H1 (cell line): ENCODE measurements at regions not wholly inside any gene's neighbourhood (a gene's known extent, or its start where the extent isn't known, plus 50 kb on each side); places are given as distances from the start of the nearest gene placed in this dataset.

Experiments used
- CTCF ChIA-PET: fragments of 300-600 bp; sonication (Branson Sonifier 250); formaldehyde crosslinking; loops from one replicate; lab custom pipeline; 2021; ENCODE audit not compliant: partially characterized antibody; lab: Charles Lee
- POLR2A ChIA-PET: fragments of 300-600 bp; sonication (Branson Sonifier 250); formaldehyde crosslinking; loops from one replicate; lab custom pipeline; 2021; ENCODE audit warnings: inconsistent platforms; ENCODE audit not compliant: partially characterized antibody; lab: Charles Lee
- DNase-seq, 2 experiments: peaks; one replicate each; pipeline versions ENCODE4 v3.0.0 to v3.0.0-alpha.2; 2010 to 2022; ENCODE audit warnings: low spot score in 2 of 2, low read depth in 1 of 2, mixed read lengths in 1 of 2
- FAIRE-seq: peaks from 2 replicates; lab custom pipeline; 2011; peaks lifted over from hg19 to GRCh38; lab: Jason Lieb, UNC
- H2AFZ ChIP-seq: 2 replicates; pipeline ENCODE4 v1.8.1; 2012; ENCODE audit warnings: low read length, inconsistent platforms
- H2AK5ac ChIP-seq: 2 replicates; pipeline ENCODE4 v1.6.1; 2013; ENCODE audit warnings: low read depth, low read length
- H2BK120ac ChIP-seq: replicated peaks from 2 replicates; pipeline ENCODE3; 2013; ENCODE audit warnings: low read depth, low read length, inconsistent platforms
- H2BK12ac ChIP-seq: 2 replicates; pipeline ENCODE4 v1.6.1; 2013; ENCODE audit warnings: low read depth, low read length
- H2BK15ac ChIP-seq: 2 replicates; pipeline ENCODE4 v1.6.1; 2013; ENCODE audit warnings: low read length
- H2BK20ac ChIP-seq: 2 replicates; pipeline ENCODE4 v1.6.1; 2013; ENCODE audit warnings: low read length
- H2BK5ac ChIP-seq: 2 replicates; pipeline ENCODE4 v1.6.1; 2013; ENCODE audit warnings: low read depth, low read length
- H3K14ac ChIP-seq: 2 replicates; pipeline ENCODE4 v1.6.1; 2013; ENCODE audit warnings: inconsistent platforms; ENCODE audit not compliant: insufficient read length
- H3K18ac ChIP-seq: 2 replicates; pipeline ENCODE4 v1.6.1; 2013; ENCODE audit warnings: low read length; ENCODE audit errors: extremely low read depth
- H3K23ac ChIP-seq: 2 replicates; pipeline ENCODE4 v1.6.1; 2013; ENCODE audit warnings: inconsistent platforms; ENCODE audit not compliant: insufficient read length
- H3K23me2 ChIP-seq: 2 replicates; pipeline ENCODE4 v1.6.1; 2013; ENCODE audit warnings: low read depth, low read length
- H3K27ac ChIP-seq: 2 replicates; pipeline ENCODE4 v1.6.1; 2011; ENCODE audit warnings: low read depth, low read length, inconsistent platforms
- H3K27me3 ChIP-seq, 4 experiments: replicated peaks in 1 of 4; 1 replicate in 1 of 4; 2 replicates in 3 of 4; pipeline versions ENCODE4 v1.6.1 to v1.8.1; 2011 to 2013; ENCODE audit warnings: low read length in 3 of 4, mild to moderate bottlenecking in 3 of 4, inconsistent platforms in 2 of 4, mixed read lengths in 2 of 4, moderate library complexity in 1 of 4; ENCODE audit not compliant: control insufficient read depth in 3 of 4, insufficient read depth in 3 of 4; ENCODE audit errors: extremely low read depth in 1 of 4
- H3K36me3 ChIP-seq, 4 experiments: 2 replicates each; pipeline versions ENCODE4 v1.6.1 to v1.8.1; 2011 to 2013; ENCODE audit warnings: mild to moderate bottlenecking in 4 of 4, low read length in 3 of 4, moderate library complexity in 2 of 4, control low read depth in 1 of 4, inconsistent platforms in 1 of 4; ENCODE audit not compliant: insufficient read depth in 4 of 4, control insufficient read depth in 2 of 4
- H3K4ac ChIP-seq: replicated peaks from 2 replicates; pipeline ENCODE3; 2013; ENCODE audit warnings: low read length, low read depth, mixed read lengths, inconsistent platforms; ENCODE audit not compliant: insufficient read length
- H3K4me1 ChIP-seq, 4 experiments: replicated peaks in 1 of 4; 1 replicate in 1 of 4; 2 replicates in 3 of 4; pipeline versions ENCODE4 v1.6.1 to v1.8.1; 2011 to 2013; ENCODE audit warnings: low read length in 3 of 4, inconsistent platforms in 2 of 4, mixed read lengths in 1 of 4; ENCODE audit not compliant: insufficient read depth in 4 of 4, control insufficient read depth in 3 of 4
- H3K4me2 ChIP-seq, 2 experiments: 2 replicates each; pipeline versions ENCODE4 v1.6.1 to v1.8.1; 2011 to 2013; ENCODE audit warnings: low read depth in 2 of 2, low read length in 2 of 2, control low read depth in 1 of 2, inconsistent platforms in 1 of 2, mild to moderate bottlenecking in 1 of 2; ENCODE audit not compliant: insufficient read depth in 1 of 2
- H3K4me3 ChIP-seq, 4 experiments: fragments of 200-600, 300-600 bp in 1 of 4; sonication (generic), shearing (Covaris generic), sonication (Bioruptor Twin) in 1 of 4; 2 replicates each; pipeline versions ENCODE4 v1.5.1 to v1.8.1; 2011 to 2016; ENCODE audit warnings: low read length in 4 of 4, low read depth in 3 of 4, control low read depth in 2 of 4, inconsistent platforms in 2 of 4, mild to moderate bottlenecking in 2 of 4, mixed read lengths in 1 of 4, moderate library complexity in 1 of 4; ENCODE audit not compliant: insufficient read depth in 2 of 4; ENCODE audit errors: extremely low read depth in 1 of 4
- H3K56ac ChIP-seq: replicated peaks from 2 replicates; pipeline ENCODE3; 2013; ENCODE audit warnings: low read depth, mild to moderate bottlenecking, mixed read lengths, low read length, inconsistent platforms; ENCODE audit not compliant: insufficient read length
- H3K79me1 ChIP-seq: 2 replicates; pipeline ENCODE4 v1.6.1; 2013; ENCODE audit warnings: low read depth, low read length, control low read depth
- H3K79me2 ChIP-seq, 2 experiments: 2 replicates each; pipeline versions ENCODE4 v1.6.1 to v1.8.1; 2012 to 2013; ENCODE audit warnings: low read length in 2 of 2, mild to moderate bottlenecking in 2 of 2, inconsistent platforms in 1 of 2; ENCODE audit not compliant: insufficient read depth in 2 of 2, control insufficient read depth in 1 of 2
- H3K9ac ChIP-seq, 4 experiments: replicated peaks in 1 of 4; 1 replicate in 1 of 4; 2 replicates in 3 of 4; pipeline versions ENCODE4 v1.6.1 to v1.8.1; 2011 to 2013; ENCODE audit warnings: low read depth in 3 of 4, low read length in 3 of 4, control low read depth in 2 of 4, mild to moderate bottlenecking in 2 of 4, moderate library complexity in 2 of 4, inconsistent platforms in 1 of 4; ENCODE audit errors: extremely low read depth in 1 of 4
- H3K9me3 ChIP-seq, 2 experiments: 2 replicates each; pipeline versions ENCODE4 v1.6.1 to v1.8.1; 2012 to 2013; ENCODE audit warnings: mild to moderate bottlenecking in 2 of 2, moderate library complexity in 2 of 2, control low read depth in 1 of 2, inconsistent platforms in 1 of 2, low read depth in 1 of 2, low read length in 1 of 2, mixed read lengths in 1 of 2; ENCODE audit not compliant: insufficient read depth in 2 of 2
- H4K20me1 ChIP-seq, 2 experiments: replicated peaks in 1 of 2; 2 replicates each; pipeline versions ENCODE3 to v1.8.1; 2011 to 2013; ENCODE audit warnings: inconsistent platforms in 2 of 2, low read length in 2 of 2, mild to moderate bottlenecking in 1 of 2; ENCODE audit not compliant: insufficient read depth in 2 of 2, control insufficient read depth in 1 of 2
- H4K5ac ChIP-seq: 2 replicates; pipeline ENCODE4 v1.6.1; 2013; ENCODE audit warnings: low read length, low read depth, mixed read lengths, inconsistent platforms; ENCODE audit not compliant: insufficient read length
- H4K8ac ChIP-seq: 2 replicates; pipeline ENCODE4 v1.8.0; 2013; ENCODE audit warnings: mild to moderate bottlenecking, moderate library complexity, low read length, inconsistent platforms; ENCODE audit not compliant: insufficient read depth; ENCODE audit errors: extremely low read depth
- H4K91ac ChIP-seq: replicated peaks from 2 replicates; pipeline ENCODE3; 2013; ENCODE audit warnings: low read length, mixed read lengths, inconsistent platforms; ENCODE audit not compliant: insufficient read length
- NRF1 ChIP-seq: IDR thresholded peaks from 2 replicates; pipeline ENCODE4 v1.6.1; 2011; ENCODE audit warnings: mild to moderate bottlenecking, low read depth, low read length, improper control_type of control experiment
- WGBS, 2 experiments: shearing (Covaris generic) in 1 of 2; methylation state at CpG; one replicate each; pipeline versions ENCODE4 v1.1.6 to v1.1.7; 2013 to 2015; ENCODE audit warnings: low lambda C conversion rate in 2 of 2, mixed read lengths in 2 of 2, inconsistent platforms in 1 of 2, low coverage in 1 of 2, missing lambda C conversion rate in 1 of 2; ENCODE audit not compliant: insufficient replicate concordance in 2 of 2, insufficient coverage in 1 of 2, insufficient read length in 1 of 2; ENCODE audit errors: extremely low coverage in 1 of 2, missing lambda C conversion rate in 1 of 2; 5-methylcytosine and 5-hydroxymethylcytosine counted together

GRCh38 chr1:87840767-87841166 is 512.1 kb downstream of the LMO4 start:
- TF ChIP-seq NRF1: no peak
- H3K4me2 ChIP-seq: no peak overlapping the region
- POLR2A ChIA-PET: no interaction called here
- H3K9ac ChIP-seq: no peak overlapping the region
- H3K4me3 ChIP-seq: no peak overlapping the region
- H2BK120ac ChIP-seq: no peak overlapping the region
- H3K27me3 ChIP-seq: no peaks in the 10 kb centered on the region; a peak in 1 of 7 replicates
- H3K79me1 ChIP-seq: no peaks in the 10 kb centered on the region
- no peaks in the 10 kb centered on the region for H3K9me3 ChIP-seq
- H4K8ac ChIP-seq: no peak overlapping the region
- H3K4ac ChIP-seq: no peak overlapping the region
- no peak overlapping the region for H2BK15ac ChIP-seq
- H3K27ac ChIP-seq: no peak overlapping the region
- CTCF ChIA-PET: interaction anchor here (1.3 kb wide), 1 partner anchor 111 kb away, joined by 3 read pairs; no protein-coding TSS in a partner anchor
- no peak overlapping the region for H2BK20ac ChIP-seq
- no peak overlapping the region for H3K23ac ChIP-seq
- no peak overlapping the region for H4K5ac ChIP-seq
- no peaks in the 10 kb centered on the region for H3K36me3 ChIP-seq
- H2AFZ ChIP-seq: no peak overlapping the region
- no peak overlapping the region for H3K56ac ChIP-seq
- H3K79me2 ChIP-seq: no peaks in the 10 kb centered on the region
- no peak for FAIRE-seq
- no peaks in the 10 kb centered on the region for H3K4me1 ChIP-seq
- no peak overlapping the region for H4K91ac ChIP-seq
- H3K14ac ChIP-seq: no peak overlapping the region
- no peaks in the 10 kb centered on the region for H4K20me1 ChIP-seq
- no peak overlapping the region for H2AK5ac ChIP-seq
- no peak for DNase-seq
- H3K18ac ChIP-seq: no peak overlapping the region
- H3K23me2 ChIP-seq: no peaks in the 10 kb centered on the region
- no peak overlapping the region for H2BK12ac ChIP-seq
- H2BK5ac ChIP-seq: no peak overlapping the region
- 83% methylated on average over 3 of the region's 3 CpGs; no CpG with 5 or more reads in 1 of the 2 experiments for WGBS, 2 experiments
